Left ventricle myocardium inferior (tissue), 1 donor: ENCODE measurements at regions not wholly inside any gene's neighbourhood (a gene's known extent, or its start where the extent isn't known, plus 50 kb on each side); places are given as distances from the start of the nearest gene placed in this dataset.
A peak's percentile ranks its signal among the peaks of the same experiment; 100 is the strongest.

Experiments used
- DNase-seq: peaks from one replicate; pipeline ENCODE4 v3.0.0-alpha.2; 2020
- H3K27ac ChIP-seq: fragments of 200-600 bp; replicated peaks from 2 replicates; pipeline ENCODE4 v1.8.0; 2021
- H3K27me3 ChIP-seq: fragments of 200-600 bp; 2 replicates; pipeline ENCODE4 v1.8.0; 2021; ENCODE audit warnings: low read depth
- H3K36me3 ChIP-seq: fragments of 200-600 bp; 2 replicates; pipeline ENCODE4 v1.8.0; 2021
- H3K4me1 ChIP-seq: fragments of 200-600 bp; 2 replicates; pipeline ENCODE4 v1.8.0; 2021
- H3K4me3 ChIP-seq: fragments of 200-600 bp; 2 replicates; pipeline ENCODE4 v1.8.0; 2021; ENCODE audit warnings: mild to moderate bottlenecking, moderate library complexity
- H3K9me3 ChIP-seq: fragments of 200-600 bp; replicated peaks from 2 replicates; pipeline ENCODE4 v1.8.0; 2021
- CTCF ChIP-seq: fragments of 200-600 bp; IDR thresholded peaks from 2 replicates; pipeline ENCODE4 v1.8.0; 2021; ENCODE audit warnings: antibody characterized with exemption, mild to moderate bottlenecking, borderline replicate concordance
- intact Hi-C: fragments of 100-400 bp; cut with micrococcal nuclease; formaldehyde crosslinking; loops from one replicate; pipeline ENCODE4 v1.11.0; 2022
- donor health status: DM: no; HTN: yes; CAD: no; lungs with severe emphysema.

GRCh38 chr6:16836144-16836981 is 75.1 kb upstream of the ATXN1 start:
- Histone ChIP-seq H3K4me1 (peaks cover 21% of the 10 kb centered on the region), H3K27ac (peak overlapping the region; percentile 52)

GRCh38 chr6:16834242-16834641 is 73.0 kb upstream of the ATXN1 start:
- DNase-seq, result no peak
- intact Hi-C loops, result no loop called here
- H3K9me3 ChIP-seq, result no peaks in the 10 kb centered on the region
- H3K36me3 ChIP-seq, result no peaks in the 10 kb centered on the region
- H3K4me3 ChIP-seq, result no peak overlapping the region
- H3K27me3 ChIP-seq, result no peaks in the 10 kb centered on the region
- H3K4me1 ChIP-seq, result peaks cover 21% of the 10 kb centered on the region
- no peak for TF ChIP-seq CTCF
- no peak overlapping the region for H3K27ac ChIP-seq

More at GRCh38 chr6:16836144-16836981, 75.1 kb upstream of the ATXN1 start:
- Histone ChIP-seq H3K4me3 (peak overlapping the region; percentile 46), H3K9me3 (no peaks in the 10 kb centered on the region), H3K36me3 (no peaks in the 10 kb centered on the region), H3K27me3 (no peaks in the 10 kb centered on the region)
- TF ChIP-seq CTCF, result no peak
- DNase-seq, result no peak
- intact Hi-C loops, result no loop called here

GRCh38 chr6:16832721-16833120 is 71.5 kb upstream of the ATXN1 start:
- no peaks in the 10 kb centered on the region for H3K27me3 ChIP-seq
- TF ChIP-seq CTCF, result no peak
- H3K9me3 ChIP-seq, result no peaks in the 10 kb centered on the region
- intact Hi-C loops, result no loop called here
- H3K4me1 ChIP-seq, result peaks cover 14% of the 10 kb centered on the region
- H3K4me3 ChIP-seq, result no peak overlapping the region
- no peaks in the 10 kb centered on the region for H3K36me3 ChIP-seq
- no peak overlapping the region for H3K27ac ChIP-seq
- DNase-seq, result no peak

- intact Hi-C loops, result no loop called here
- H3K27me3 ChIP-seq, result no peaks in the 10 kb centered on the region
- DNase-seq, result no peak
Measured at GRCh38 chr6:16832043-16832567, 70.8 kb upstream of the ATXN1 start.

GRCh38 chr6:16831136-16831535 is 69.9 kb upstream of the ATXN1 start:
- H3K9me3 ChIP-seq, result no peaks in the 10 kb centered on the region
- no peaks in the 10 kb centered on the region for H3K36me3 ChIP-seq
- peaks cover 4% of the 10 kb centered on the region for H3K4me1 ChIP-seq
- H3K27me3 ChIP-seq, result no peaks in the 10 kb centered on the region
- H3K27ac ChIP-seq, result no peak overlapping the region
- intact Hi-C loops, result no loop called here
- no peak for DNase-seq
- H3K4me3 ChIP-seq, result no peak overlapping the region
- no peak for TF ChIP-seq CTCF

More at GRCh38 chr6:16832043-16832567, 70.8 kb upstream of the ATXN1 start:
- Histone ChIP-seq H3K27ac (no peak overlapping the region), H3K4me1 (peaks cover 14% of the 10 kb centered on the region), H3K36me3 (no peaks in the 10 kb centered on the region), H3K4me3 (no peak overlapping the region), H3K9me3 (no peaks in the 10 kb centered on the region)
- TF ChIP-seq CTCF, result no peak
